ENCODE measurements at regions not wholly inside any gene's neighbourhood (a gene's known extent, or its start where the extent isn't known, plus 50 kb on each side); places are given as distances from the start of the nearest gene placed in this dataset.

DNA sequence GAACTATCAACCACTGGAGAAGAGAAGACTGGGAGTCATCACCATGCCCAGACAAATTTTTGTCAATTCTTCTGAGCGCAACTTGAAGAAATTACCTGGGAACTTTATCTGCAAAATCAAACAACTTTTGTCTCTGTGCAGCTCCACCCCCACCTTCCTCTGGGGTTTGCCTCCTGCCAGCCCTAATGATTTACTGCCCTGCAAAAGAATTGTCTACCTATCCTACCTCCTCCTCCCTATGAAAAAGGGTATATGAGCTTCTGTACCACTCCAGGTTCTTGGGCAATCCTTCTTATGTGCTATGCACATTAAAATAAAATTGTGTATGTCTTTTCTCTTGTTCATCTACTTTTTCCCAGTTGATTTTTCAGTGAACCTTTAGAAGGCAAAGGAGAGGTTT is 191.9 kb downstream of the URB2 start:
- DNase-seq = no peak

DNA sequence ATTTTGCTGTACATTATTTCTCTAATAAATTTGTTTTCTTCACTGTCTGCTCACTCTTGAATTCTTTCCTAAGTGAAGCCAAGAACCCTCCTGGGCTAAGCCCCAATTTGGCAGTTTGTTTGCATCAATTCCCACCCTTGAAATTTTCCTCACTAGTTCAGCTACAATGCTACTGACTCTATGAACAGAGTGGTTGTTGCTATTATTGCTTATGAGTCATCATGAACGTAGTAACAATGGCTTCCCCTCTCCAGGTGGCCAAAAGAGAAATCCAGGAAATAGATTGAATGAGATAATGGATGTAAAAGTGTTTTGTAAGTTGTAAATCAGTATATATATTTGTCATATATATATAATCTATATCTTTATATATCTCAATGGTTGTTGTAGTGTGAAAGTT is 193.0 kb downstream of the URB2 start:
- DNase-seq = no peak

DNA sequence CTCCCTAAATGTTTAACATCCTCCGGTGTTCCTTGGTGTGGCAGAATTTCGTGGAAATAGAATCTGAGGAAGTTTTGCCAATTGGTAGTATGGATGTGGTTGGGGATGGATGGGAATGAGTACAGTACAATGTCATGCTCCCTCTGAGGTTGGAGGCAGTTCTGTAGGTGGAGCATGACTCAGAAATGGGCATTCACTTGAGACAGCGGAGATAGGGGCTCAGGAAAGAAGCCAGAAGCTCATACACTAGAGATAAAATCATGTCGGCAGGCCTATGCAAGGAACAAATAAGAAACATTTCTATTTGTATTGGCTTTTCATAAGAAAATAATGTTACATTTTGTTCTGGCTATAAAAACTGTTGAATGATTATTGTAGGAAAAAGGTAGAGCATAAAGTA is 196.0 kb downstream of the URB2 start:
- no peak for DNase-seq

DNA sequence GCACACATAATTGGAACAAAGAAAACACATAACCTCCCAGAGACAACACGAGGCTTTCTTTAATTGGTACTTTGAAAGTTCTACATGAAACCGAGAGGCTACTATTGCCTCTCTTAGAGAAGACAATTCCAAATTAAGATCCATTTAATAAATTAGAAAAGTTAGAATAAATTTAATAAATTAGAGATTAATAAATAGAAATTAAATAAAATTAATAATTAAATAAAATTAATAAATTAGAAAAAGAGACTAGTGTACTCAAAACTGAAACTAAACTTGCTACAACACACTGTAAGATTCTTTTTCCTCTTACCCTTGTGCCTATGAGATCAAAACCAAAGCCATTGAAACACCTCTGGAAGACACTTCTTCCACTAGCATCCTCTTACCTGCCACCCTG is 199.0 kb downstream of the URB2 start:
- DNase-seq = no peak

DNA sequence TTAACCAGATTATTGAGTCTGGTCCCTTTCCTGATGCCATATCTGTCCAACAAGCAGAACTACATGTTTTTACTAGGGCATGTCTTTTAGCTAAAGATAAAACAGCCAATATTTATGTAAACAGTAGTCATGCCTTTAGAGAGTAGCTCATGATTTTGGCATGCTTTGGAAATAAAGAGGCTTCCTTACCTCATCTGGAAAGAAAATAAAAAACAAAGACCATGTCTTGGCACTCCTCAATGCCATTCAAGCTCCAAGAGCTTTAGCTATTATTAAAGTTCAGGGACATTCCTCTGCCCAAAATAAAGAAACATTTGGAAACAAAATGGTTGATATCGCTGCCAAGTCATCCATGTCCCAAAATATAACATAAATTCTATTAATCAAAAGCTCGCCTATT is 202.4 kb downstream of the URB2 start:
- DNase-seq = no peak

DNA sequence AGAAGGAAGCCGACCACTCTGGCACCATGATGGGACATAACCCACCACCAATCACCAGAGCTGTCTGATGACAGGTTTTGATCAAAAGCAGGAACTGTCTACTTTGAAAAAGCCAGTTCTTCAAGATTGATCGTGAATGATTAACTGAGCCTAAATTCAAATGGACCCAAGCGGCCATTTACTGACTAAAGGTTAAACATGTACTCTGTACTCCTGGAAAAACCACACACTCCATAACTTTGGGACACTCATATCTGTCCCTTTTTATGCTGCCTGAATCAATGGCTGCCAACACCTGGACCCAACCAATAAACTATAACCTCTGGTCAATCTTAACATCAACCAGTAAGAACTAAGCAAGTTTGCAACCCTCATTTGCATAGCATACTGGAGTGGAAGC is 206.6 kb downstream of the URB2 start:
- DNase-seq = no peak

DNA sequence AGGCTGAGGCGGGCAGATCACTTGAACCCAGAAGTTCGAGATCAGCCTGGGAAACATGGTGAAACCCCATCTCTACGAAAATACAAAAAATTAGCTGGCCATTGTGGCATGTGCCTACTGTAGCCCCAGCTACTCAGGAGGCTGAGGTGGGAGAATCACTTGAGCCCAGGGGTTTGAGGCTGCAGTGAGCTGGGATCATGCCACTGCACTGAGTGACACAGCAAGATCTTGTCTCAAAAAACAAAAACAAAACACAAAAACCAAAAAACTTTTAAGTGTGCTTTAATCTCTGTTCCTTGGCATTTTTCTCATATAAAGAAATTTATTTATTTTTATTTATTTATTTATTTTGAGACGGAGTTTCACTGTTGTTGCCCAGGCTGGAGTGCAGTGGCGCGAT is 208.2 kb downstream of the URB2 start:
- no peak for DNase-seq

DNA sequence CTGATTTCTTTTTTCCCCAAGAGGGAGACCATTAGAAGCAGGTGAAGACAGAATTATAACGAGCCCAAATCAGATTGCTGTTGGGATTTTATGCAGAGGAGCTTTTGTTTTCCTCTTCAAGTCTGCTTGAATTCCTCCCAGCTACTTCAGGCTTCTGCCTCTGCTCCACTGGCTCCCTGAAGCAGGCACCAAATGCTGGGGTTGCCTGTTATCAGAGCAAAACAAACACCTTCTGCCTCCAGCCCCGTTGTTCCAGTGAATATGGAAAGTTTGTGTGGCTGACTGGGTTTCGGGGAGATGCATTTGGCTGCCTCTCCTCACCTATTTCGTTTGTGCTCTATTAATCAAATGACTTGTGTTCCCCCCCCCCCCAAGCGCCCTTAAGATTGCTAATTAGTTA is 209.2 kb downstream of the URB2 start:
- no peak for DNase-seq

DNA sequence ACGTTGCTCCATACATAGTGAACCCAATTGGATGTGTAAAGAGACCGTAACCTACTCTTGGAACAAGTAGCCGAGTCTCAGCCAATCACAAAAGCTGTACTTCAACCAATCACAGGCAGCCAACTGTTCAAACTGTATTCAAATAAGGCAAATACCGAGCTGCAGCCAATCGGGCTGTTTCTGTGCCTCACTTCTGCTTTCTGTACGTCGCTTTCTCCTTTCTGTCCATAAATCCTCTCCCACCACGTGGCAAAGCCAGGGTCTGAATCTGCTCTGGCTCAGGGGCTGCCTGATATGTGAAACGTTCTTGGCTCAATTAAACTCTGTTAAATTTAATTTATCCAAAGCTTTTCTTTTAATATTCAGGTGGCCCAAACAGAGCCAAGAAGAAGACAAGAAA is 210.3 kb downstream of the URB2 start:
- no peak for DNase-seq

DNA sequence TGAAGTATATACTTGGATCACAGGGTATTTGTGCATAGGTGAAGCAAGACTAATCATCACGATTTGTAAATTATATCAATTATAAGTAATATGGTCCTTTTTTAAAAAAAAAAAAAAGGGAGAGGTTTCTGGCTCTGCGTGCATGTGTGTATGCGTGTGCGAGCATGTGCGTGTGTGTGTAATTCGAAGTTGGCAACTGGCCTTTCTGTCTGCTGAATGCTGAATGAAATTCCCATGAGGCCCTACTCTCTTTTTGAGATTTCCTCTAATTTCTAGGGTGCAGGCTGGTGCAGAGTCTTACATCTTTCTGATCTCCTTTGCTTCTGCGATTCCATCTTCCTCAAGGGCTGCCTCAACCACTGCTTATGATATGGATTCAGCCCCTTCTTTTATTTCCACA is 212.2 kb downstream of the URB2 start:
- no peak for DNase-seq

DNA sequence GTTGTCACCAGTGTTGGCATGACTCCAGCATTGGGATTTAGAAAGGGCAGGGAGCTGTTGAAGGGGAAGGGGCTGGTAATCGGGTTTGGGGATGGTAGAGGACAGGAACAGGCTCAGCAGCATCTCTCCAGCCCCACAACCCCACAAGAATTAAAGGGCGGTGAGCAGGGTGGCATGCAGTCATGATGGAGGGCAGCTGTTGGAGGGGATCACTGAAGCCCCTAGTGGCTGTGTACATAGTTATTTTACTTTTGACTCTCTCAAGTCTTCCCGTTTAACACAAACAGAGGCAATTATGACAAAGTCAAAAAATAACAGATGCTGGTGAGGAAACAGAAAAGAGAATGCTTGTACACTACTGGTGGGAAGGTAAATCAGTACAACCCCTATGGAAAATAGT is 213.8 kb downstream of the URB2 start:
- DNase-seq = no peak

DNA sequence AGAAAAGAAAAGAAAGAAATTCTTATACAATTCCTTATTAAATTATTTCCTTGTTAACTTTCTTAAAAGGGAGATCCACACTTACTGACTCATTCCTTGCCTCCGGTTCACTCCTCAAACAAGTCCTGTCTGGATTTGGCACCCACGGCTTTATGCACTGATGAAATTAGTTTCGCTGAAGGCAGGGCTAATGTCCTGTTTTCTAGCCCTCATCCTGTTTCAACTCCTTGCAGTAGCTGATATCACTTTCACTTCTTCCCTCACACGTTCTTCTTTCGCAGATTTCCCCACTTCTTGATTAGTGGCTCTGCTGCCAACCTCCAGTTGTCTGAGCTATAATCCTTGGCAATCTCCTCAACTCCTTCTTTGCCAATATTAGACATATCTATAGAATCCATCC is 215.2 kb downstream of the URB2 start:
- DNase-seq = no peak

DNA sequence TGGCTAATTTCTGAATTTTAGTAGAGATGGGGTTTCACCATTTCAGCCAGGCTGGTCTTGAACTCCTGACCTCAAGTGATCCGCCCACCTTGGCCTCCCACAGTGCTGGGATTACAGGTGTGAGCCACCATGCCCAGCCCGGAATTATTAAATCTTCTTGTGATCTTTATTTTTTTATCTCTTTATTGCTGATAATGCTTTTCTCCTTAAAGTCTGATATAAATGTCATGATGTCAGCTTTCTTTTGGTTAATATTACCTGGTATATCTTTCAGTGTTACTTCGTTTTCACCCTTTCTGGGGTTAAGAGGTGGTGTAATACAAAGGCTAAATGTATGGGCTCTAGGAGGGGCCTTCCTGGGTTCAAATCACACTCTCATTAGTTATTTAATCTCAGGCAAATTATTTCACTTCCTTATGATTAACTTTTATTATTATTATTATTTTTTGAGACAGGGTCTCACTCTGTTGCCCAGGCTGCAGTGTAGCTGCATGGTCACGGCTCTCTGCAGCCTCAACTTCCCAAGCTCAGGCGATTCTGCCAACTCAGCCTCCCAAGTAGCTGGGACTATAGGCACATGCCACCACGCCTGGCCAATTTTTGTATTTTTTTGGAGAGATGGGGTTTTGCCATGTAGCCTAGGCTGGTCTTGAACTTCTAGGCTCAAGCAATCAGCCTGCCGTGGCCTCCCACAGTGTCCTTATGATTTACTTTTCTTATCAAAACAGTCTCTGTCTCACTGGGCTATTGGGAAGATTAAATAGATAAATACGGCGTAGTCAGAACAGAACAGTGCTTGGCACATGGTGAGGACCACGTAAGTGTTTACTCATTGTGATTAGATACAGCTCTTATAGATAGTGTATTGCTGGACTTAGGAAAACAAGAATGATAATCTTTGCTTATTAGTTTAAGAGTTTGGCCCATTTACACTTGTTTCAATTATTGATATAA is 216.5 kb downstream of the URB2 start:
- DNase-seq = no peak

DNA sequence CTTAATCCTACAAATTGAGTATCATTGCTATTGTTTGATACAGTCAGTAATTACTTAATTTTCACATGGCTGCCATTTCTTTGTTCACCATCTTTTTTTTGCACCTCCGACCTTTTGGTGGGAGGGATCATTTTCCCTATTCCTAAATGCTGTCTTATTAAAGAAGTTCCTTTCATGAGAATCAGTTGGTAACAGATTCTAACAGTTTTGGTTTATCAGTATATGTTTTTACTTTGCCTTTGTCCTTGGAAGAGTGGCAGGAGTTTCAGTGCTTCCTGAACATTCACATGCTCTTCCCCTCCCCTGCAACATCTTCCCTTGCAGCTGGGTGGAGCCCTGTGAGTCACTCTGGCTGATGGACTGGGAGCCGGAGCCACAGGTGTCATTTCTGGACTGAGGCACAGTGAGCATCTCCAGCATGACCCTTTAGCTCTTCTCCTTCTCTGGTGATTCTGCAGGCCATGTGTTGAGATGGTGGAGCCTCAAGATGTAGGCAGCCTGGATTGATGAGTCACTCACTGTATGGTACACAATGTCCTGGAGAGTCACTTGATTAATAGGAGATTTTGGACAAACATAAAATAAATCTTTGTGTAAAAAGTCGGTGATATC is 217.7 kb downstream of the URB2 start:
- DNase-seq = peak in 9 of 51 donors; percentile 5 to 40 (median 26)

DNA sequence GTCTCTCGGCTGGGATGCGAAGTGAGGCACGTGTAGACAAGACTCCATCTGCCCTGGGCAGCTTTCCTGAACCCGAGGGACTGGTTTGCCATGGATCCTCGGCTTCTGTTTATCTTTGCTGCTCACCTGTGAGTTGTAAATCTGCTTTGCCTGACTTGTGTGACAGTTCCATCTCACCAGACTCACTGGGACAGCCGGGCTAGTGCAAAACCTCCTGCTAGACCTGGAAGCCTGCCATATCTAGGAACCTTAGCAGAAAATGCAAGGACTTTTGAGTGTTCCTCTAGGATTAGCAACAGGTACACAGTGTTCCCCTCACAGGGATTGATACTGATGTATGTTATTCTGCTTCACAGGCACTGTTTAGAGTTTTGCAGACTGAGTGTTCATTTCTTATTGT is 218.6 kb downstream of the URB2 start:
- no peak for DNase-seq

DNA sequence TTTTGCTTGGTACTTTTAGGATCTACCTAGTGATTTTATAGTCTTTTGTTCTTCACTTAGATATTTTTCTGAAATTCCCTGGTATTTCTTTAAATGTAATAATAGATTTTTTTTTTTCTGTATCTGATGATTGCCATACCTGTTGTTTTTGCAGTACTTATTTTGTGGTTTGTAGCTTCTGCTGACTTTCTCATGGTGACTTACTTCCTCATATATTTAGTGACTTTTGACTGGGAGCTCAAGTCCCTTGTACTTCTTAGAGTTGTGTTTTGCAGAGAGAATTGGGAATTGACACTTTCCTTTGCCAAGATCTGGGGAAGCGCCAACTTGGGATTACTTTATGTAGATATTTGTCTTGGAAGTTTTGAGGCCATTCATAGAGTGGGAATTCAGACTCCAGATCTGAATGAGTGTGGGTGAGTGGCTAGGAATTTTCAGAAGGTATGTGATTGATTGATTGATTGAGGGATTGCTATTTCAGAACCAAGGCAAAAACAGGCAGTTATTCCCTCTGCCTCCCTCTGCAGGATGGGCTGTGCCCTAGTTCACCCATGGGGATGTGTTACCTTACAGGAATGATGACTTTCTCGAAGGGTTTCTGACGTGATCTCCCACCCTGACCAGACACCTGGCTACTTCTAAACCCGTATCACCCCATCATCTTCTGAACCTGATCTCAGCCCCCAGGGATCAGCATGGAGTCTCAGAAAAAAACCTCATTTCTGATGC is 219.5 kb downstream of the URB2 start:
- no peak for DNase-seq

DNA sequence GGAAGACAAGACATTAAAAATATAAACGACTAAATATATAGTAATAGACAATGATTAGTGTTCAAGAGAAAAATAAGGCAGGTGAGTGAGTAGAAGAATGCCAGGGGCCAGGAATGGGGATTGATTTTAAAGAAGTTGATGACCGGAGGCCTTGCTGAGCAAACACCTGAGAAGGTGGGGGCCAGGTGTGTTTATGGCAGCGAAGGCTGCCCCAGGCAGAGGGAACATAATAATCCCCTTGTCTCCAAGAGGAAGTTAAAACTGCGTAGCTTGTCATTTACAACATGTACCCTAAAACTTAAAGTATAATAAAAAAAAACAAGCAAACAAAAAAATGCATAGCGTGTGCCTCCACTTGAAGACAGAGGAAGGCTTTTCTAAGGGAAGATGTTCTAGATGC is 220.3 kb downstream of the URB2 start:
- no peak for DNase-seq

DNA sequence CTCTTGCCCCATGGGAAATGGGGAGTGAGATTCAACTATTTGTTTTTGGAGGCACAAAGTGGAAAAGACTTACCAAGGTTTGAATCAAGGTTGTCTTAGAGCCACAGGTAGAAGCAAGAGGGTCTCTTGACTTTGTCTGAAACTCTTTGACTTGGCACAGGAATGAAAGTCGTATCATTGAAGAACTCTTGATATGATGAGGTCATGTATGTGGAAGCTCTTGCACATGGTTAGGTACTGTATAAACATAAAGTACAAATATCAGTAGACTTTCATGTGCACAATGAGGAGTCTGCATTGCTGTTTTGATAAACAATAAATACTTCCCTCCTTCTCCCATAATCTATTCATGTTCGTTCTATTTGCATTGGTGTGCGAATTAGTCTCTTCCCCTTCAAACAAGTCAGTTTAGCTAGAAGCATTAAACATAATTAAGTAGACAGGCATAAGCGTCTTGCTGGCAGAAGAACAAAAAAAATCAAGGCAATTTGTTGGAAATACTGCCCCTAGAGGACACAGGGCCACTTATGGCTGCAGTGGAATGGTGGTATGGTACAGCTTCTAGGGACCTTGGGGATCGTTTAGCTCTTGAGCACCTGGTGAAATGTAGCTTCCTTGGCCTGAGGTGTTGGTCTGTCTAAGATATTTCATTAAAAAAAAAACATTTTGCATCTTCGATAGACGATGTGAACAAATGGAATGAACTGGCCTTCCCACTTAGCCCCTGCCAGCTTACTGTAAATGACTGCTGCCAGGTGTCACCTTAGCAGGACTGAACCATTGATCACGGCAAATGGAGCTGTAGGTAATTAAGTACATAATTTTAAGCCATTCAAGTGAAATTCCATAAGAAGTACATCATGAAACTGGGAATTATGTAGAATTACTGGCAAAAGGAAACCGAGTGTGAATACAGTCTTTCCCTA is 218.0 kb upstream of the GALNT2 start:
- no peak for DNase-seq

DNA sequence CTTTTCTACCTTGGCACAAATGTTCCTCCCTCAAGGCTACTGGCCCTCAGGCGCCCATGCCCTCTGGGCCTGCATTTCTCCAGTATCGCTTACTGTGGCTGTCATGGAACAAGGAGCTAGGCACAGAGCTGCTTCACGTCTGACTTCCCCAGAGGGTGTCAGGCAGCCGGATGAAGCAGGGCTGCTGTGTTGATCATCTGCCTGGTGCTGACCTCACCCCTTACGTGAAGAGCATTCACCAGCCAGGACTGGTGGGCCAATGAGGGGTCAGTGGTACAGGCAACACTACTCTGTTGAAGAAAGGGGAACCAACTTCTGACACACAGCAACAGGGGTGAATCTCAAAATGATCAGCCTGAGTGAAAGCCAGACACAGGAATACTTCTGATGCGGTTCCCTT is 215.5 kb upstream of the GALNT2 start:
- DNase-seq = no peak

DNA sequence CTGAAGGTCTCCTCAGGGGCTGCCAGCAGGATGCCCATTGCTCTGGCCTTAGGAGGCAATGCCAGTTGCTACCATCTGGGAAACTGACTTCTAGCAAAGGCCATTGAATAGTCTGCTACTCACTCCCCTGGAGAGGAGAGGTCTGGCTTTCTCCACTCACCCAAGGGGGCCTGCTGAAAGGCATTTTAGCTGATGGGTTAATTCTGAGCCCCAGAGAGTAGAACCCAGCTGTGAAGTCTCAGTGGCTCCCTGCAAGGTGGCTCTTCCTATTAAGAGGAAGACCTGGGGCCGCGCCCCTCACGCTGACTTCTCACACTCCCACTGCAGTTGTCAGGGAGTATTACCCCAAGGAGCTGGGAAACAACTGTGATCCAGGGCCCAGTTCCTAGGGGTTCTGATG is 213.3 kb upstream of the GALNT2 start:
- DNase-seq = no peak

DNA sequence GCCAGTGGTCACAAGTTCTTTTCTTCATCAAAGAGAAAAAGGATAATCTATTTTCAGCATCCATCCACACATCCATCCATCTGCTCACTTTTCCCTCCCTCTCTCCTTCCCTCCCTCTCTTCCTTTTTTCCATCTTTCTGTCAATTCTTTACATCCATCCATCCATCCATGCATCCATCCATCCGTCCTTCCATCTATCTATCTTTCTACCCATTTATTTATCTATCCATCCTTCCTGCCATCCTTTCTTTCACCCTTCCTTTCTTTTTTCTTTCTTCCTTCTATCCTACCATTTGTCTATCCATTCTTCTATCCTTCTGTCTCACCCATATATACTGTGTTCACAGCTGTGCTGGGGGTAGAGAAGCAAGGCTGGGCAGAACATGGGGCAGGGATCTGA is 212.4 kb upstream of the GALNT2 start:
- no peak for DNase-seq
